Fibroblast of lung (primary cell): ENCODE measurements at regions not wholly inside any gene's neighbourhood (a gene's known extent, or its start where the extent isn't known, plus 50 kb on each side); places are given as distances from the start of the nearest gene placed in this dataset.

Source experiments
- DNase-seq, 2 donors: peaks; one replicate each; pipeline versions ENCODE4 v3.0.0 to v3.0.0-alpha.2; 2010; ENCODE audit warnings: low read depth in 2 of 2
- H2AFZ ChIP-seq: 2 replicates; pipeline ENCODE4 v1.5.1; 2012; ENCODE audit warnings: low read length, control low read depth, inconsistent platforms
- H3K27ac ChIP-seq: 2 replicates; pipeline ENCODE4 v1.5.1; 2011; ENCODE audit warnings: low read length, control low read depth; ENCODE audit not compliant: insufficient read depth
- H3K27me3 ChIP-seq: 2 replicates; pipeline ENCODE4 v1.5.1; 2011; ENCODE audit warnings: mild to moderate bottlenecking, low read length; ENCODE audit not compliant: control insufficient read depth, insufficient read depth
- H3K36me3 ChIP-seq: 2 replicates; pipeline ENCODE4 v1.5.1; 2011; ENCODE audit warnings: low read length; ENCODE audit not compliant: control insufficient read depth, insufficient read depth
- H3K4me1 ChIP-seq: 2 replicates; pipeline ENCODE4 v1.5.1; 2011; ENCODE audit warnings: low read length; ENCODE audit not compliant: control insufficient read depth, insufficient read depth; ENCODE audit errors: extremely low read depth
- H3K4me2 ChIP-seq: 2 replicates; pipeline ENCODE4 v1.5.1; 2011; ENCODE audit warnings: low read length, control low read depth; ENCODE audit not compliant: insufficient read depth; ENCODE audit errors: extremely low read depth
- H3K4me3 ChIP-seq, 4 experiments: fragments of 200-600 bp in 1 of 4; sonication (generic) in 1 of 4; replicated peaks in 1 of 4; 2 replicates each; pipeline ENCODE4 v1.5.1; 2011 to 2016; ENCODE audit warnings: low read length in 4 of 4, low read depth in 3 of 4, mild to moderate bottlenecking in 3 of 4, control low read depth in 2 of 4, inconsistent platforms in 1 of 4, mixed read lengths in 1 of 4; ENCODE audit not compliant: insufficient read depth in 1 of 4; ENCODE audit errors: control extremely low read depth in 1 of 4
- H3K79me2 ChIP-seq: 2 replicates; pipeline ENCODE4 v1.5.1; 2012; ENCODE audit warnings: mild to moderate bottlenecking, low read length, inconsistent platforms; ENCODE audit not compliant: control insufficient read depth, insufficient read depth
- H3K9ac ChIP-seq: 2 replicates; pipeline ENCODE4 v1.5.1; 2011; ENCODE audit warnings: mild to moderate bottlenecking, low read length, control low read depth; ENCODE audit not compliant: insufficient read depth
- H3K9me3 ChIP-seq: 2 replicates; pipeline ENCODE4 v1.5.1; 2012; ENCODE audit warnings: low read depth, low read length; ENCODE audit not compliant: control insufficient read depth, insufficient read depth
- H4K20me1 ChIP-seq: 2 replicates; pipeline ENCODE4 v1.5.1; 2011; ENCODE audit warnings: low read length; ENCODE audit not compliant: control insufficient read depth, insufficient read depth; ENCODE audit errors: extremely low read depth
- EZH2 ChIP-seq: IDR thresholded peaks from 2 replicates; pipeline ENCODE4 v1.5.1; 2012; ENCODE audit warnings: low read length, control low read depth, mild to moderate bottlenecking; ENCODE audit errors: missing control alignments
- TF ChIP-seq, protein P1 (sequence below), 2 donors: IDR thresholded peaks in 1 of 2; conservative IDR thresholded peaks in 1 of 2; 1 replicate in 1 of 2; 2 replicates in 1 of 2; pipeline ENCODE4 v1.5.1; 2011 to 2012; ENCODE audit warnings: low read length in 2 of 2, control low read depth in 1 of 2, inconsistent platforms in 1 of 2, low read depth in 1 of 2, mild to moderate bottlenecking in 1 of 2

DNA sequence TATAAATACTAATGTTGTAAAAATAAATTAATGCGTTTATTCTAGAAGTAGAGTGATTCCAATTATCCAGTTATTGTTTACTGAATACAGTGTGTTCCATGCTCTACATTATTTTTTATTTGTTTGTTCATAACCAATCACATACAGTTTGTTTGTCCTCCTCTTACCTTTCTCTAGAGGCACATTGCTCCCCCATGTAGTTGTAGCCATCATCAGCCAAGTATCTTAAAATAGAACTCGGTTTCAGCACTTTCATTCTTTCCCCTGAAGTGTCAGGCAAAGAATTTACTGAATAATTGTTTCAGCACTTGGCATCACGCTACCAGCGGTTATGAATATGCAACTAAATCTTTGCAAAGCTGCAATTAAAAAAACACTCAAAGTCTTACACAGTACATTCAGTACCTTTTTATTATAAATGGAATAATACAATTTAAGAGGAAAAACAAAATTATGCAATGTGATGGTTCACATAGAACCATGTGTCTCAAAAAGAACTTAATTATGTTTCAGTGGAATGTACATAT, 448.6 kb upstream of the ATP10A start:
- Histone ChIP-seq H3K79me2 (no peaks in the 10 kb centered on the region), H3K9me3 (no peaks in the 10 kb centered on the region), H3K9ac (no peak overlapping the region), H3K4me3 (no peak overlapping the region), H4K20me1 (no peaks in the 10 kb centered on the region), H3K4me1 (no peaks in the 10 kb centered on the region), H2AFZ (no peak overlapping the region), H3K27ac (no peak overlapping the region), H3K27me3 (no peaks in the 10 kb centered on the region), H3K4me2 (no peak overlapping the region), H3K36me3 (no peaks in the 10 kb centered on the region)
- DNase-seq = no peak
- TF ChIP-seq, protein P1, sequence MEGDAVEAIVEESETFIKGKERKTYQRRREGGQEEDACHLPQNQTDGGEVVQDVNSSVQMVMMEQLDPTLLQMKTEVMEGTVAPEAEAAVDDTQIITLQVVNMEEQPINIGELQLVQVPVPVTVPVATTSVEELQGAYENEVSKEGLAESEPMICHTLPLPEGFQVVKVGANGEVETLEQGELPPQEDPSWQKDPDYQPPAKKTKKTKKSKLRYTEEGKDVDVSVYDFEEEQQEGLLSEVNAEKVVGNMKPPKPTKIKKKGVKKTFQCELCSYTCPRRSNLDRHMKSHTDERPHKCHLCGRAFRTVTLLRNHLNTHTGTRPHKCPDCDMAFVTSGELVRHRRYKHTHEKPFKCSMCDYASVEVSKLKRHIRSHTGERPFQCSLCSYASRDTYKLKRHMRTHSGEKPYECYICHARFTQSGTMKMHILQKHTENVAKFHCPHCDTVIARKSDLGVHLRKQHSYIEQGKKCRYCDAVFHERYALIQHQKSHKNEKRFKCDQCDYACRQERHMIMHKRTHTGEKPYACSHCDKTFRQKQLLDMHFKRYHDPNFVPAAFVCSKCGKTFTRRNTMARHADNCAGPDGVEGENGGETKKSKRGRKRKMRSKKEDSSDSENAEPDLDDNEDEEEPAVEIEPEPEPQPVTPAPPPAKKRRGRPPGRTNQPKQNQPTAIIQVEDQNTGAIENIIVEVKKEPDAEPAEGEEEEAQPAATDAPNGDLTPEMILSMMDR (conservative IDR thresholded peaks at IDR 0.05 in 1 of 2, IDR thresholded peaks at IDR 0.05 in 1 of 2; ENCODE audit: low read depth in 1 of 2, low read length in 2 of 2) = no peak
- TF ChIP-seq EZH2 = no peak

DNA sequence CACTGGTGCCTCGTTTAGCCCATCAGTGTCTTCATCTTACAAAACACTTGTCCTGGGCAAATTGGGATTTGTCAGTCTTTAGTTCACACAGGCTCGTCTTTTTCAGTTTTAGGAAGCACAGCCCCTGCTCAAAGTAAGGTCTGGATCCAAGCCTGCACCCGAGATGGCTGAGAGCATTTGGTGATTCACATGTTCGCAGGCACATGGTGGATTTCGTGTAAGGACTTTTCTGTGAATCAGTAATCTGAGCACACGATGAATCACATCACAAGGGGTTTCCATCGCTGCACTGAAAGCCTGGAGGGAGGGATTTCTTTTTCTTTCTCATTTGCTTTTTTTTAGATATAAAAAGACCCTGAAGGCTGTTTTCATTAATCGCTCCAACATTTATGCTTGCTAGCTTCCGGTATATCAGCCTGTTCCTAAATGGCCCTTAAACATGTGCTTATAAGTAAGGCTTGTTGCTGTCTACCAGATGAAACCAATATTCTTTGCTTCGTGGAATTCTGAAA, 435.6 kb upstream of the ATP10A start:
- DNase-seq = no peak
- TF ChIP-seq, protein P1 (conservative IDR thresholded peaks at IDR 0.05 in 1 of 2, IDR thresholded peaks at IDR 0.05 in 1 of 2; ENCODE audit: low read depth in 1 of 2, low read length in 2 of 2) = no peak
- no peak for TF ChIP-seq EZH2

DNA sequence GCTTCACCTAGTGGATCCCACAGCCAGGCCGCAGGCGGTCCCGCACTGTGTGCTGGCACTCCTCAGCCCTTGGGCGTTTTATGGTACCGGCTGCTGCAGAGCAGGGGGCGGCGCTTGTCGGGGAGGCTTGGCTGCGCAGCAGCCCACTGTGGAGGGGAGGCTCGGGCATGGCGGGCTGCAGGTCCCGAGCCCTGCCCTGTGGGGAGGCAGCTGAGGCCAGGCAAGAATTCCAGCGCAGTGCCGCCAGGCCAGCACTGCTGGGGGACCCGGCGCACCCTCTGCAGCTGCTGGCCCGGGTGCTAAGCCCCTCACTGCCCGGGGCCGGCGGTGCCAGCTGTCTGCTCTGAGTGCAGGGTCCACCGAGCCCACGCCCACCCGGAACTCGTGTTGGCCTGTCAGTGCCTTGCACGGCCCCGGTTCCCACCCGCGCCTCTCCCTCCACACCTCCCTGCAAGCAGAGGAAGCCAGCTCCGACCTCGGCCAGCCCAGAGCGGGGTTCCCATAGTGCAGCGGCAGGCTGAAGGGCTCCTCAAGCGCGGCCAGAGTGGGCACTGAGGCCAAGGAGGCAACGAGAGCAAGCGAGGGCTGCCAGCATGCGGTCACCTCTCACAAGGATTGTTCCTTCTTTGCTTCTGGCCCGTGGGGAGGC, 435.0 kb upstream of the ATP10A start:
- Histone ChIP-seq H3K27ac (no peak overlapping the region), H3K27me3 (no peaks in the 10 kb centered on the region), H3K4me3 (no peak overlapping the region), H3K4me2 (no peak overlapping the region), H3K4me1 (no peaks in the 10 kb centered on the region), H2AFZ (no peak overlapping the region), H3K9me3 (no peaks in the 10 kb centered on the region), H3K9ac (no peak overlapping the region), H3K79me2 (no peaks in the 10 kb centered on the region), H4K20me1 (no peaks in the 10 kb centered on the region), H3K36me3 (no peaks in the 10 kb centered on the region)
- TF ChIP-seq, protein P1 (conservative IDR thresholded peaks at IDR 0.05 in 1 of 2, IDR thresholded peaks at IDR 0.05 in 1 of 2; ENCODE audit: low read depth in 1 of 2, low read length in 2 of 2) = no peak
- DNase-seq = no peak

More for the DNA sequence above, 435.6 kb upstream of the ATP10A start:
- H2AFZ ChIP-seq = no peak overlapping the region
- no peaks in the 10 kb centered on the region for H3K4me1 ChIP-seq
- H3K4me2 ChIP-seq = no peak overlapping the region
- H4K20me1 ChIP-seq = no peaks in the 10 kb centered on the region
- no peaks in the 10 kb centered on the region for H3K79me2 ChIP-seq
- H3K9me3 ChIP-seq = no peaks in the 10 kb centered on the region
- H3K4me3 ChIP-seq = no peak overlapping the region
- no peak overlapping the region for H3K9ac ChIP-seq
- no peaks in the 10 kb centered on the region for H3K27me3 ChIP-seq
- no peak overlapping the region for H3K27ac ChIP-seq
- H3K36me3 ChIP-seq = no peaks in the 10 kb centered on the region
